Pons (tissue), 1 donor: ENCODE measurements at regions not wholly inside any gene's neighbourhood (a gene's known extent, or its start where the extent isn't known, plus 50 kb on each side); places are given as distances from the start of the nearest gene placed in this dataset.

Experiments
- DNase-seq: peaks from one replicate; pipeline ENCODE4 v3.0.0-alpha.2; 2016; ENCODE audit warnings: low spot score

GRCh38 chr9:14466828-14467227 lies 152.9 kb upstream of the NFIB start:
- DNase-seq = no peak

- no peak for DNase-seq
These were observed 152.5 kb upstream of the NFIB start for GRCh38 chr9:14466429-14466818.

GRCh38 chr9:14462950-14463349 lies 149.0 kb upstream of the NFIB start:
- no peak for DNase-seq

- DNase-seq = no peak
These were observed 141.3 kb upstream of the NFIB start for GRCh38 chr9:14455243-14455642.

- DNase-seq = no peak
These were observed 139.3 kb upstream of the NFIB start for GRCh38 chr9:14453286-14453685.

- DNase-seq = no peak
These were observed 138.6 kb upstream of the NFIB start for GRCh38 chr9:14452539-14452938.

- DNase-seq = no peak
These were observed 138.0 kb upstream of the NFIB start for GRCh38 chr9:14451949-14452348.

GRCh38 chr9:14447103-14447502 lies 133.2 kb upstream of the NFIB start:
- no peak for DNase-seq

GRCh38 chr9:14445946-14446345 lies 132.0 kb upstream of the NFIB start:
- no peak for DNase-seq

GRCh38 chr9:14442956-14443355 lies 129.0 kb upstream of the NFIB start:
- DNase-seq = no peak

- no peak for DNase-seq
These were observed 128.2 kb upstream of the NFIB start for GRCh38 chr9:14441976-14442651.

- no peak for DNase-seq
These were observed 127.2 kb upstream of the NFIB start for GRCh38 chr9:14441115-14441514.

- DNase-seq = no peak
These were observed 126.1 kb upstream of the NFIB start for GRCh38 chr9:14440062-14440461.

- DNase-seq = no peak
These were observed 125.6 kb upstream of the NFIB start for GRCh38 chr9:14439555-14439954.

GRCh38 chr9:14438232-14439021 lies 124.5 kb upstream of the NFIB start:
- DNase-seq = no peak

GRCh38 chr9:14437354-14438231 lies 123.7 kb upstream of the NFIB start:
- DNase-seq = no peak

- DNase-seq = no peak
These were observed 121.9 kb upstream of the NFIB start for GRCh38 chr9:14435871-14436270.

GRCh38 chr9:14434971-14435718 lies 121.2 kb upstream of the NFIB start:
- DNase-seq = no peak

GRCh38 chr9:14434158-14434504 lies 120.2 kb upstream of the NFIB start:
- no peak for DNase-seq

- peak; percentile 92 for DNase-seq
These were observed 119.6 kb upstream of the NFIB start for GRCh38 chr9:14433351-14434157.

- no peak for DNase-seq
These were observed 118.9 kb upstream of the NFIB start for GRCh38 chr9:14432666-14433350.
